ENCODE measurements at regions not wholly inside any gene's neighbourhood (a gene's known extent, or its start where the extent isn't known, plus 50 kb on each side); places are given as distances from the start of the nearest gene placed in this dataset.
A peak's percentile ranks its signal among the peaks of the same experiment; 100 is the strongest.

DNA sequence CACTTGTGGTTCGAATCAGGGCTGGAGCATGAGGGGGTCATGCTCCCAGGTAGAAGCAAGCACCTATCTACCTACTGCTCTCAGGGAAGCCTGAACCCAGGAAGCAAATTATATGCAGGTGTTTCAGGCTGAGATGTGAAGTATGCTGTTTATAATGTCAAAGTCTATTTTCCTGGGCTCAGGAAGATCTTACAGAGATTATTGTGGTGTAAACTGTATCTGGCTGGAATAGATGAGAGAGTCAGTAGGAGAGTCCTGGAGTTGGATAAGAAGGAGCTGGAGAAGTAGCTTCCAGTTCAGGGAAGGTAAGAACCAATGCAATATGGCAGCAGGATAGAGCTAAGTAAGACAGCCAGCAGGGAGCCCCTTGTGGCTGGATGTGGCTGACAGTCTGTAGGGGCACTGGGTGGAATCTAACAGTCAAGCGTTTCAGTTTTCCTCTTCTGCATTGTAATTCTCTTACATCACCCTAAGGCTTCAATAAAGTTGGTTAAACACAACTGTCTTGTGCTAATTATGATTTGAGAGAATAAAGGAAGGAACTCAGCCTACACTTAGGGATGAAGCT is 105.9 kb upstream of the EEPD1 start:
- TF ChIP-seq CTCF (IDR thresholded peaks at IDR 0.05; ENCODE audit: low read depth, low read length, poor library complexity, severe bottlenecking) (peak; percentile 58), EZH2phosphoT487 (IDR thresholded peaks at IDR 0.05; ENCODE audit: borderline replicate concordance, low read length) (no peak)

Data from DOHH2 (cell line).